Heart left ventricle (tissue), 16 donors: ENCODE measurements at regions not wholly inside any gene's neighbourhood (a gene's known extent, or its start where the extent isn't known, plus 50 kb on each side); places are given as distances from the start of the nearest gene placed in this dataset.

Experiments
- ATAC-seq, 4 donors: fragments of 200-7000 bp; cut with Tn5 transposase; one replicate each; pipeline ENCODE4 v1.9.1; 2020 to 2022; ENCODE audit warnings: moderate library complexity in 4 of 4, mild to moderate bottlenecking in 3 of 4, moderate number of reproducible peaks in 1 of 4
- DNase-seq, 5 donors: peaks; one replicate each; pipeline ENCODE4 v3.0.0-alpha.2; 2020
- H3K27ac ChIP-seq, 12 donors: fragments of 200-600 bp; sonication (generic) in 4 of 12; one replicate each; pipeline versions ENCODE4 v1.5.0 to v1.8.0; 2016 to 2022; ENCODE audit warnings: mild to moderate bottlenecking in 2 of 12
- H3K27me3 ChIP-seq, 9 donors: fragments of 200-600 bp; sonication (generic) in 2 of 9; one replicate each; pipeline versions ENCODE4 v1.5.1 to v1.8.0; 2016 to 2022; ENCODE audit warnings: mild to moderate bottlenecking in 3 of 9
- H3K36me3 ChIP-seq, 9 donors: fragments of 200-600 bp; sonication (generic) in 2 of 9; one replicate each; pipeline versions ENCODE4 v1.5.0 to v1.8.0; 2018 to 2022; ENCODE audit warnings: mild to moderate bottlenecking in 2 of 9
- H3K4me1 ChIP-seq, 12 donors: fragments of 200-600 bp; sonication (generic) in 4 of 12; one replicate each; pipeline versions ENCODE4 v1.5.0 to v1.8.0; 2016 to 2022; ENCODE audit warnings: mild to moderate bottlenecking in 3 of 12
- H3K4me3 ChIP-seq, 12 donors: fragments of 200-600 bp; sonication (generic) in 4 of 12; one replicate each; pipeline versions ENCODE4 v1.5.0 to v1.8.0; 2017 to 2022; ENCODE audit warnings: mild to moderate bottlenecking in 9 of 12, moderate library complexity in 4 of 12
- H3K9me3 ChIP-seq, 12 donors: fragments of 200-600 bp; sonication (generic) in 4 of 12; one replicate each; pipeline versions ENCODE4 v1.5.0 to v1.8.0; 2016 to 2022; ENCODE audit warnings: mild to moderate bottlenecking in 1 of 12
- POLR2A ChIP-seq, 2 donors: fragments of 450-650 bp; IDR thresholded peaks; one replicate each; pipeline ENCODE4 v1.6.1; 2017; ENCODE audit warnings: antibody characterized with exemption in 2 of 2, mild to moderate bottlenecking in 2 of 2, moderate library complexity in 2 of 2
- WGBS, 4 donors: extraction: QIAGEN DNeasy Blood & Tissue Kit in 2 of 4; methylation state at CpG; one replicate each; pipeline versions ENCODE4 v1.1.5 to v1.1.7; 2013 to 2018; 5-methylcytosine and 5-hydroxymethylcytosine counted together
- intact Hi-C, 10 donors: fragments of 100-400 bp; cut with DNase I; formaldehyde crosslinking; loops; one replicate each; pipeline versions ENCODE4 v1.11.1 to v1.14.2; 2022
- TF ChIP-seq, protein P1 (sequence below), 12 donors: fragments of 200-600 bp; sonication (generic) in 4 of 12; IDR thresholded peaks; one replicate each; pipeline versions ENCODE4 v1.5.0 to v1.8.0; 2018 to 2022; ENCODE audit warnings: antibody characterized with exemption in 12 of 12, mild to moderate bottlenecking in 5 of 12
- donor health status: ischemic (EF 13 %, LVEDD 7.1; RV severe dilation, severe dysfunction).
- donor health status: healthy with polysubstance abuse.
- donor health status: DM: no; HTN: yes; CAD: no.
- donor health status: DM: no; HTN: no; CAD: no.
- donor health status: ischemic (EF 25% LVEDD 6.9; RV normal size, moderate dysfunction).
- donor health status: ischemic (EF 25% LVEDD 5.7; RV mildly dilated, moderate dysfunction).
- donor health status: healthy.
- donor health status: DM: yes; HTN: yes; CAD: no.
- donor health status: ischemic (EF 35%, LVEDD 5.7; RV mildly dilated, moderate dysfunction).
- donor health status: nonischemic (EF 11% LVEDD 7.7; RV severe dilation, severe dysfunction).
- donor health status: DM: yes; HTN: yes; CAD: no.
- donor health status: PGD.
- donor health status: ischemic (EF 29% LVEDD 5.4; RV normal size, mild dysfunction).
- donor health status: nonischemic (EF 23%, LVEDD 6.1; RV moderate dilation, normal function).

DNA sequence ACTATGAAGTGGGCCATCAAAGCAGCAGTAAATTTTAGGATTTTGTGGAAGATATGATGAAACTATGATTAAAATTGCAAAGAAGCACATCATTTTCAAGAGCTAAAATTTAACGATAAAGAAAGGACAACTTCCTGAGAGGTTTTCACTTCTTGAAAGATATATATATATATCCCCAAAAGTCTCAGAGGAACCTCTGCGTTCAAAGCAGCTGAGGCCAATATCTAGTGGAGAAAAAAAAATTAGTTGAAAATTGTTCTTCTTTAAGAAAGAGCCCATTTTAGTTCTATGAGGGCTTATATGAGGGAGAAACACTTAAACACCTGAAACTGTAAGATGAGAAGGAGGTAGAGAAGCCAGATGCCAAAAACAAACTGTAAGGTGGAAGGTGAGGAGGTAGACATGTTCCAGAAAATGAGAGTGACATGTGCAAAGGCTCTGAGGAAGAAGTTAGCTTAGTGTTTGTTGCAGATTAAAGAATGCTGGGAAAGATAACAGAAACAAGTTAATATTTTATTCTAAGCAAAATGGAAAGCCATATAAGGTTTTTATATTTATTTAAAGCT, 72.9 kb upstream of the VRK2 start:
- Histone ChIP-seq H3K4me3 (no peak overlapping the region), H3K9me3 (peaks cover 0 to 18% (median 0%) of the 10 kb centered on the region in 12 donors), H3K36me3 (no peaks in the 10 kb centered on the region), H3K27me3 (no peaks in the 10 kb centered on the region), H3K27ac (no peak overlapping the region), H3K4me1 (no peaks in the 10 kb centered on the region)
- ATAC-seq = no peak
- TF ChIP-seq POLR2A (IDR thresholded peaks at IDR 0.05) = no peak
- TF ChIP-seq, protein P1, sequence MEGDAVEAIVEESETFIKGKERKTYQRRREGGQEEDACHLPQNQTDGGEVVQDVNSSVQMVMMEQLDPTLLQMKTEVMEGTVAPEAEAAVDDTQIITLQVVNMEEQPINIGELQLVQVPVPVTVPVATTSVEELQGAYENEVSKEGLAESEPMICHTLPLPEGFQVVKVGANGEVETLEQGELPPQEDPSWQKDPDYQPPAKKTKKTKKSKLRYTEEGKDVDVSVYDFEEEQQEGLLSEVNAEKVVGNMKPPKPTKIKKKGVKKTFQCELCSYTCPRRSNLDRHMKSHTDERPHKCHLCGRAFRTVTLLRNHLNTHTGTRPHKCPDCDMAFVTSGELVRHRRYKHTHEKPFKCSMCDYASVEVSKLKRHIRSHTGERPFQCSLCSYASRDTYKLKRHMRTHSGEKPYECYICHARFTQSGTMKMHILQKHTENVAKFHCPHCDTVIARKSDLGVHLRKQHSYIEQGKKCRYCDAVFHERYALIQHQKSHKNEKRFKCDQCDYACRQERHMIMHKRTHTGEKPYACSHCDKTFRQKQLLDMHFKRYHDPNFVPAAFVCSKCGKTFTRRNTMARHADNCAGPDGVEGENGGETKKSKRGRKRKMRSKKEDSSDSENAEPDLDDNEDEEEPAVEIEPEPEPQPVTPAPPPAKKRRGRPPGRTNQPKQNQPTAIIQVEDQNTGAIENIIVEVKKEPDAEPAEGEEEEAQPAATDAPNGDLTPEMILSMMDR (IDR thresholded peaks at IDR 0.05) = no peak
- no peak for DNase-seq
- WGBS, 4 donors = 81 to 87% (median 83%) methylated on average over 2 of the region's 2 CpGs
- intact Hi-C loops = no loop called here

DNA sequence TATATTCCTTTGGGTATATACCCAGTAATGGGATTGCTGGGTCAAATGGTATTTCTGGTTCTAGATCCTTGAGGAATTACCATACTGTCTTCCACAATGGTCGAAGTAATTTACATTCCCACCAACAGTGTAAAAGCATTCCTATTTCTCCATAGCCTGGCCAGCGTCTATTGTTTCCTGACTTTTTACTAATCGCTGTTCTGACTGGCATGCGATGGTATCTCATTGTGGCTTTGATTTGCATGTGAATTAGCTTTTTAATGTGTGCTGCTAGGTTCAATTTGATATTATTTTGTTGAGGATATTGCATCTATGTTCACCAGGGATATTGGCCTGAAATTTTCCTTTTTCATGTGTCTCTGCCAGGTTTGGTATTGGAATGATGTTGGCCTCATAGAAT, 67.4 kb upstream of the VRK2 start:
- Histone ChIP-seq H3K4me3 (no peak overlapping the region), H3K36me3 (no peaks in the 10 kb centered on the region), H3K9me3 (no peaks in the 10 kb centered on the region), H3K27ac (no peak overlapping the region), H3K4me1 (no peaks in the 10 kb centered on the region), H3K27me3 (no peaks in the 10 kb centered on the region)
- intact Hi-C loops = no loop called here
- ATAC-seq = no peak
- 86 to 93% (median 91%) methylated on average over 4 of the region's 4 CpGs for WGBS, 4 donors
- TF ChIP-seq, protein P1 (IDR thresholded peaks at IDR 0.05) = no peak
- no peak for TF ChIP-seq POLR2A (IDR thresholded peaks at IDR 0.05)
- DNase-seq = no peak

DNA sequence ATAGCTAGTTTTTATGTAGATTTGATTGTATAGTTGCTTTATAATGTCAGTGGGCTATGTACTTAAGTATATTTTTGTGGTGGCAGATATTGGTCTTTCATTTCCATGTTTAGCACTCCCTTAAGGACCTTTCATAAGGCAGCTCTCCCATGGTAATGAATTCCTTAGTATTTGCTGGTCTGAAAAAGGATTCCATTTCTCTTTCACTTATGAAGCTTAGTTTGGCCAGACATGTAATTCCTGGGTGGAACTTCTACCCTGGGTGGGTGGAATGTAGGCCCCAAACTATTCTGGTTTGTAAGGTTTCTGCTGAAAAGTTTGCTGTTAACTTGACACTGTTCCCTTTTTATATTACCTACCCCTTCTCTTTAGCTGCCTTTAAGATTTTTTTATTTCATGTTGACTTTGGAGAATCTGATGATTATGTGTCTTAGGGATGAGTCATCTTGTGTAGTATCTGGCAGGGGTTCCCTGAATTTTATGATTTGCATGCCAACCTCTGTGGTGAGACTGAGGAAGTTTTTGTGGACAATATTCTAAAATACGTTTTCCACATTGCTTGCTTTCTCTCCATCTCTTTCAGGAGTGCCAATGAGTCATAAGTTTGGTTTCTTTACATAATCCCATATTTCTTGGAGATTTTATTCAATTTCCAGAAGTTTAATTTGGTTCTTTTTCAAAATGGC, 65.4 kb upstream of the VRK2 start:
- no peaks in the 10 kb centered on the region for H3K27me3 ChIP-seq
- WGBS, 4 donors = 62 to 89% (median 76%) methylated on average over 1 of the region's 1 CpG
- intact Hi-C loops = no loop called here
- TF ChIP-seq POLR2A (IDR thresholded peaks at IDR 0.05) = no peak
- TF ChIP-seq, protein P1 (IDR thresholded peaks at IDR 0.05) = no peak
- ATAC-seq (no peak), DNase-seq (no peak)
- no peaks in the 10 kb centered on the region for H3K36me3 ChIP-seq
- H3K27ac ChIP-seq = no peak overlapping the region
- H3K4me3 ChIP-seq = no peak overlapping the region
- no peaks in the 10 kb centered on the region for H3K9me3 ChIP-seq
- no peaks in the 10 kb centered on the region for H3K4me1 ChIP-seq

DNA sequence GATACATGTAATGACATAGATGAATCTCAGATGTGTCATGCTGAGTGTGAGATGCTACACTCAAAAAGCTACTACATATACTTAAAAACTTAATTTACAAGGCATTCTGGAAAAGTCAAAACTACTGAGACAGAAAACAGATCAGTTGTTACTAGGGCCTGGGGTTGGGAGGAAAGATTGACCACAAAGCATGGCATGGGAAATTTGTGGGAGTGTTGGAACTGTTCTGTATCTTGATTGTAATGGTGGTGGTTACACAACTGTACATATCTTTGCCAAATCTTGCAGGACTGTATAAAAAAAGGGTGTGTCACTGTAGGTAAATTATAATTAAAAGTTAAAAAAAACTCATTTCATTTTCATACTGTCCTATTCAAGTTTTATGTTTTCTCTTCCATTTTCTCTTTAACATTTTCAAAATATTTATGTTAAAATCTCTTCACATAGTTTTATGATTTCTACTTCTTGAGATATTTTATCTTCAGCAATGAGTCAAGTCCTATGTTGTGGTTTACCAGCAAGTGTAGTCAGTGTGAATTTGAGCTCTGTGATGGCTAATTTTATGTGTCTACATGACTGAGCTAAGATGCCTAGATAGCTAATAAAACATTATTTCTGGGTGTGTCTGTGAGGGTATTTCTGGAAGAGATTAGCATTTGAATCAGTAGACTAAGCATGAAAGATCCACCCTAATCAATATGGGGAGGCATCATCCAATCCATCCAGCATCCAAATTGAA, 58.6 kb upstream of the VRK2 start:
- ATAC-seq = no peak
- H3K4me1 ChIP-seq = no peaks in the 10 kb centered on the region
- no peaks in the 10 kb centered on the region for H3K36me3 ChIP-seq
- H3K27ac ChIP-seq = no peak overlapping the region
- intact Hi-C loops = no loop called here
- no peak for TF ChIP-seq POLR2A (IDR thresholded peaks at IDR 0.05)
- TF ChIP-seq, protein P1 (IDR thresholded peaks at IDR 0.05) = no peak
- no peaks in the 10 kb centered on the region for H3K27me3 ChIP-seq
- DNase-seq = no peak
- no peak overlapping the region for H3K4me3 ChIP-seq
- no peaks in the 10 kb centered on the region for H3K9me3 ChIP-seq
